ENCODE measurements at regions not wholly inside any gene's neighbourhood (a gene's known extent, or its start where the extent isn't known, plus 50 kb on each side); places are given as distances from the start of the nearest gene placed in this dataset.
"Not testable (repeated sequence)": the region's sequence is repeated elsewhere in the genome, so short reads cannot be mapped to it uniquely, and the experiment has no call there.

DNA sequence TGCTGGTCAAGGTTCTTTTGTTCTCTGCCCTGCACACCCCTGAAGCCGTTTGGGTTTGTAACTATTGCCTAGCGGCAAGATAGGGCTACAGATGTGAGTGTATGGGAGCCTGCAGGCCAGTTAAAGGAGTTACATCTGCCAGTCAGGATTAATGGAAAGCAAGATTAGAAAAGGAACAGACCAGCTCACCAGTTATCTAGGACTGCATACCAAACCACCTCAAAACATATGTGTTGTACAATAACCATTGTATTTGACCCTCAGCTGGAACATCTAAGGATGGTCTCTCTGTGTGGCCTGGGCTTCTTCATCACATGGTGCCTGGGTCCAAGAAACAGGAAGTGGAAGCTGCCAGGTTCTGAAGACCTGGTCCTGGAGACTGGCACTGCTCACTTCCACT is 52.5 kb upstream of the FBXO28 start:
- Mint-ChIP-seq H3K36me3 (ENCODE audit: low read depth) (no peaks in the 10 kb centered on the region), H3K9me3 (no peaks in the 10 kb centered on the region), H3K27ac (no peak overlapping the region), H3K4me3 (no peak overlapping the region), H3K4me1 (ENCODE audit: low read depth) (peaks cover 4% of the 10 kb centered on the region), H3K27me3 (ENCODE audit: insufficient read depth) (peaks cover 4% of the 10 kb centered on the region)
- intact Hi-C loops (cut with micrococcal nuclease) = no loop called here
- no peak for DNase-seq (ENCODE audit: low spot score)

DNA sequence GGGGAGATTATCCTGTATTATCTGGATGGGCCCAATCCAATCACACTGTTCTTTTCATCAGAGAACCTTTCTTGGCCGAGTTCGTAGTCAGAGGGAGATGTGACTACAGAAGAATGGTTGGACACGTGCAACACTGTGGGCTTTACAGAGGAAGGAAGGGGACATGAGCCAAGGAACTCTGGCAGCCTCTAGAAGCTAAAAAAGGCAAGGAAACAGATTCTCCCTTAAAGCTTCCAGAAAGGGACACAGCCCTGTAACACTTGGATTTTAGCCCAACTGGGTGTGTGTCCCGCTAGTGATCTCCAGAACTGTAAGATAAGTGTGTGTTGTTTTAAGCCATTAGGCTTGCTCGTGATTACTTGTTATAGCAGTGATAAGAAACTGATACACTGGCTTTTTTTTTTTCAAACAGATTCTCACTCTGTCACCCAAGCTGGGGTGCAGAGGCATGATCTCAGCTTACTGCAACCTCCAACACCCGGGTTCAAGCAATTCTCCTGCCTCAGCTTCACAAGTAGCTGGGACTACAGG is 53.9 kb upstream of the FBXO28 start:
- no peak for DNase-seq (ENCODE audit: low spot score)
- peaks cover 4% of the 10 kb centered on the region for H3K27me3 Mint-ChIP-seq (ENCODE audit: insufficient read depth)
- no peaks in the 10 kb centered on the region for H3K9me3 Mint-ChIP-seq
- no peaks in the 10 kb centered on the region for H3K36me3 Mint-ChIP-seq (ENCODE audit: low read depth)
- H3K27ac Mint-ChIP-seq = no peak overlapping the region
- intact Hi-C loops (cut with micrococcal nuclease) = no loop called here
- no peak overlapping the region for H3K4me3 Mint-ChIP-seq
- H3K4me1 Mint-ChIP-seq (ENCODE audit: low read depth) = no peaks in the 10 kb centered on the region

DNA sequence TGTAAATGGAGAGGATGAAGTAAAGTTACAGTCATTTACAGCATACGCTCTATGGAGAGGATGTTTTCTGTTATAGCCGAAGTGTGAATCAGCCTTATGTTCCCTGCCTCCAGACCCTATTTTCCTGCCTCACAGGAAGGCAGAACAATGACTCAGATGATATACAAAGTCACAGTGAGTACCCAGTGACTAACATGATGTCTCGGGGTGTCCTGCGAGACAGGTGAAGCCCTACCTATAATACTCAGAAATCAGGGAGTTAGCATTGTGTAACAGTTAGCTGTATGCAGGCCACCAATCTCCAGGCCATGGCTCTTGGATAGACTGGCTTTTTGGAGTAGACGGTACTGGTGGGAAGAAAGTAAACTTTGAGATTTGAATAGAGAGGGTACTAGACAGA is 55.6 kb upstream of the FBXO28 start:
- Mint-ChIP-seq H3K4me3 (no peak overlapping the region), H3K27me3 (ENCODE audit: insufficient read depth) (peaks cover 5% of the 10 kb centered on the region), H3K27ac (no peak overlapping the region), H3K9me3 (no peaks in the 10 kb centered on the region), H3K4me1 (ENCODE audit: low read depth) (no peaks in the 10 kb centered on the region), H3K36me3 (ENCODE audit: low read depth) (no peaks in the 10 kb centered on the region)
- intact Hi-C loops (cut with micrococcal nuclease) = no loop called here
- no peak for DNase-seq (ENCODE audit: low spot score)

DNA sequence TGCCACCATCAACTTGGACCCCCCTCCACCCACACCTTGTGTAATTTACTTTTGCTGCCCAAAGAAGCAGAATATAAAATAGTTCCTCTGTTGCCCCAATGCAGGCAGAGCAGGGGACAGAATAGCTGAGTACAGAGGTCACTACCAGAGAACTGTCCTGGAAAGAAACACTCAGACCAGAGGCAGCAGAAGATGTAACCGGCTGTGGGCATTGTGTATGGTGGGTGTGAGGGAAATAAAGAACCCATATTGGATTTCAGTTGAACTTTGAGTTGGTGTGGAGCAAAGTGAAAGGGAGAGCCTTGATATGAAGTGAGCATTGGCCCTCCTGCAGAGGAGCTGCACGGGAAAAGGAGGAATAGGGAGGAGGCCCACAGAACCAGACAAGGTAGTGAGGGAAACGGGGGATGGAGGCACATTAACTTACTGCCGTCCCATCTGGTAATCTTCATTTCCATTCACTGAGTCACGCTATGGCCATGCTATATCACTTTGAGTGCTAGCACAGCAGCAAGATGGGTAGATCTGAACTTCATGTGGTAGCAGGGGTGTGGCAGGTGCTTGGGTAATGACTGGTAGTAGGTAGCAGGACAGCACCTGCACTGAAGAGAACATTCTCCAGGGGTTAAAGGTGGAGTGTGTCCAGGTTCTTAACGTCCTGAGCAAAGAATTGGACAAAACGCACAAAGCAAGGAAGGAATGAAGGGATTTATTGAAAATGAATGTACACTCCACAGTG is 56.3 kb upstream of the FBXO28 start:
- Mint-ChIP-seq H3K4me1 (ENCODE audit: low read depth) (no peaks in the 10 kb centered on the region), H3K36me3 (ENCODE audit: low read depth) (no peaks in the 10 kb centered on the region)

DNA sequence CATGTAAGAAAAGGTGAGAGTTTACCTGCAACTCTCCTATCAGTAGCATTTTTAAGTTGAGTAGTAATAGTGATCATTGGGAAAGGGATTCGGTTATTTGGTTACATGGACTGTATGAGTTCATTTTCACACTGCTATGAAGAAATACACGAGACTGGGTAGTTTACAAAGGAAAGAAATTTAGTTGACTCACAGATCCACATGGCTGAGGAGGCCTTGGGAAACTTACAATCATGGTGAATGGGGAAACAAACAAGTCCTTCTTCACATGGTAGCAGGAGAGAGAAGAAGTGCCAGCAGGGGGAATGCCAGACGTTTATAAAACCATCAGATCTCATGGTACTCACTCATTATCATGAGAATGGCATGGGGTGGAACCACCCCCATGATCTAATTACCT is 59.3 kb upstream of the FBXO28 start:
- Mint-ChIP-seq H3K27me3 (ENCODE audit: insufficient read depth) (peaks cover 5% of the 10 kb centered on the region), H3K27ac (no peak overlapping the region), H3K9me3 (no peaks in the 10 kb centered on the region), H3K4me1 (ENCODE audit: low read depth) (no peaks in the 10 kb centered on the region), H3K36me3 (ENCODE audit: low read depth) (no peaks in the 10 kb centered on the region), H3K4me3 (no peak overlapping the region)
- DNase-seq (ENCODE audit: low spot score) = no peak
- intact Hi-C loops (cut with micrococcal nuclease) = loop anchor here (1.0 kb wide), 1 partner anchor 12 kb away; no protein-coding TSS in a partner anchor

More for the DNA sequence above, 56.3 kb upstream of the FBXO28 start:
- peaks cover 5% of the 10 kb centered on the region for H3K27me3 Mint-ChIP-seq (ENCODE audit: insufficient read depth)
- intact Hi-C loops (cut with micrococcal nuclease) = no loop called here
- no peak for DNase-seq (ENCODE audit: low spot score)
- H3K9me3 Mint-ChIP-seq = no peaks in the 10 kb centered on the region
- H3K4me3 Mint-ChIP-seq = no peak overlapping the region
- no peak overlapping the region for H3K27ac Mint-ChIP-seq

DNA sequence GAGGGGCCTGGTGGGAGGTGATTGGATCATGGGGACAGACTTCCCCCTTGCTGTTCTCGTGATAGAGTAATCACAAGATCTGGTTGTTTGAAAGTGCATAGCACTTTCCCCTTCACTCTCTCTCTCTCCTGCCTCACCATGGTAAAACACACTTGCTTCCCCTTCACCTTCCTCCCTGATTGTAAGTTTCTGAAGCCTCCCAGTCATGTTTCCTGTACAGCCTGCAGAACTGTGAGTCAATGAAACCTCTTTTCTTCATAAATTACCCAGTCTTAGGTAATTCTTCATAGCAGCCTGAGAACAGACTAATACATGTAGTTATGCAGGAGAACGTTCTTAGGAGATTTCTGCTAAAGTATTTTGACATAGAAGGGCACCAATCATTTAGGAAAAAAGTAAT is 59.9 kb upstream of the FBXO28 start:
- Mint-ChIP-seq H3K4me1 (ENCODE audit: low read depth) (no peaks in the 10 kb centered on the region), H3K4me3 (no peak overlapping the region)
- intact Hi-C loops (cut with micrococcal nuclease) = loop anchor here (1.0 kb wide), 1 partner anchor 12 kb away; no protein-coding TSS in a partner anchor

DNA sequence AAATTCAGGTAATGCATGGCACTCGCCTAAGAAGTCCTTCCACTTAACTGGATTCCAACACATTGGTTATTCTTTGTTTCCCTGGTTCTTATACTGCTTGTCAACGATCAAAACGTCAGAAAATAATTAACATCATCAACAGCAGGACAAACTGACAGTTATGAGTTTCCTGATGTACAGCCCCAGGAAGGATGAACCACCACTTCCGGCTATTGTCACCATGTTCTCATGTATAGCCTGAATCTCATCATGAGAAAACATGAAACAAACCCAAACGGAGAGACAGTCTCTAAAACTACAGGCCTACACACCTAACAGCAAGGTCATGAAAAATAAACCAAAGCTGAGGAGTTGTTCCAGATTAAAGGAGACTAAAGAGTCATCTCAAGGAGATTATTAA is 60.5 kb upstream of the FBXO28 start:
- Mint-ChIP-seq H3K27me3 (ENCODE audit: insufficient read depth) (peaks cover 2% of the 10 kb centered on the region), H3K4me1 (ENCODE audit: low read depth) (no peaks in the 10 kb centered on the region), H3K36me3 (ENCODE audit: low read depth) (no peaks in the 10 kb centered on the region), H3K27ac (no peak overlapping the region), H3K9me3 (no peaks in the 10 kb centered on the region), H3K4me3 (no peak overlapping the region)
- no peak for DNase-seq (ENCODE audit: low spot score)
- intact Hi-C loops (cut with micrococcal nuclease) = no loop called here

More for the DNA sequence above, 59.9 kb upstream of the FBXO28 start:
- DNase-seq (ENCODE audit: low spot score) = no peak
- H3K9me3 Mint-ChIP-seq = no peaks in the 10 kb centered on the region
- no peak overlapping the region for H3K27ac Mint-ChIP-seq
- no peaks in the 10 kb centered on the region for H3K36me3 Mint-ChIP-seq (ENCODE audit: low read depth)
- H3K27me3 Mint-ChIP-seq (ENCODE audit: insufficient read depth) = peaks cover 5% of the 10 kb centered on the region

DNA sequence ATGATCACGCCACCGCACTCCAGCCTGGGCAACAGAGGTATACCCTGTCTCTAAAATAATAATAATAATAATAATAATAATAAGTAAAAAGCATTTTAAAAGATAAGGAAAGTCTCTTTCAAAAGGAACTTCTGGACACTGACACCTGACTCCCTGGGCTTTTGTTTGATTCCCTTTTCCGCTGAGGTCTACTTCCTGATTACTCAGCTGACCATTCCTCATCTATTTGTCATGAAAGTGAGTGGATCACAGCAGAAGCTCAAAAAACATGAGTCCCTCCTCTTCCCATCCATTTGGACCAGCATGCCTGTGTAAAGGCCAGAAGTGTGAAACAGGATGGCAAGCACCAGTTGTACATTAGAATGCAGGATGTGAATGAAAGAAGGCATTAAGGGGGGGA is 61.1 kb upstream of the FBXO28 start:
- DNase-seq (ENCODE audit: low spot score) = no peak
- H3K27me3 Mint-ChIP-seq (ENCODE audit: insufficient read depth) = peaks cover 2% of the 10 kb centered on the region
- H3K27ac Mint-ChIP-seq = no peak overlapping the region
- no peak overlapping the region for H3K4me3 Mint-ChIP-seq
- intact Hi-C loops (cut with micrococcal nuclease) = no loop called here
- no peaks in the 10 kb centered on the region for H3K4me1 Mint-ChIP-seq (ENCODE audit: low read depth)
- no peaks in the 10 kb centered on the region for H3K9me3 Mint-ChIP-seq
- H3K36me3 Mint-ChIP-seq (ENCODE audit: low read depth) = no peaks in the 10 kb centered on the region

DNA sequence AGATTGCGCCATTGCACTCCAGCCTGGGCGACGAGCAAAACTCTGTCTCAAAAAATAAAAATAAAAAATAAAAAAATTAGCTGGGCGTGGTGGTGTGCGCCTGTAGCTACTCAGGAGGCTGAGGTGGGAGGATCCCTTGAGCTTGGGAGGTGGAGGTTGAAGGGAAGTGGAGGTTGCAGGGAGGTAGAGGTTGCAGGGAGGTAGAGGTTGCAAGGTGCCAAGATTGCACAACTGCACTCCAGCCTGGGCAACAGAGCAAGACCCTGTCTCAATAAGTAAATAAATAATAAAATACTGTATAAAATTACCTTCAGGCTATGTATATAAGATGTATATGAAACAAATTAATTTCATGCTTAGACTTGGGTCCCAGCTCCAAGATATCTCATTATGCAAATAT is 62.1 kb upstream of the FBXO28 start:
- H3K27ac Mint-ChIP-seq; H3K36me3 Mint-ChIP-seq (ENCODE audit: low read depth); H3K27me3 Mint-ChIP-seq (ENCODE audit: insufficient read depth); DNase-seq (ENCODE audit: low spot score); H3K9me3 Mint-ChIP-seq; H3K4me1 Mint-ChIP-seq (ENCODE audit: low read depth); H3K4me3 Mint-ChIP-seq: not testable (repeated sequence)
- intact Hi-C loops (cut with micrococcal nuclease) = loop anchor here (1.0 kb wide), 1 partner anchor 353 kb away; no protein-coding TSS in a partner anchor

DNA sequence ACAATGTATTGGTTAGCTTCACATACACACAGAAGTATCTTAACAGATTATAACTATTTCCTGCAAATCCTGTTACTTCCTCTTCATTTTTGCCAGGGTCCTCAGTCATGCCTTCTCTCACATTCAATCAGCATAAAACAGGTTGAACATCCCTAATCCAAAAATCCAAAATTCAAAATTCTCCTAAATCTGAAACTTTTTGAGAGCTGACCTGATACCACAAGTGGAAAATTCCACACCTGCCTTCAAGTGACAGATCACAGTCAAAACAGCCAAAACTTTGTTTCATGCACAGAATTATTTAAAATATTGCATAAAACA is 62.9 kb upstream of the FBXO28 start:
- H3K4me3 Mint-ChIP-seq = no peak overlapping the region
- H3K36me3 Mint-ChIP-seq (ENCODE audit: low read depth) = no peaks in the 10 kb centered on the region
- no peak for DNase-seq (ENCODE audit: low spot score)
- intact Hi-C loops (cut with micrococcal nuclease) = loop anchor here (1.0 kb wide), 1 partner anchor 353 kb away; no protein-coding TSS in a partner anchor
- H3K27me3 Mint-ChIP-seq (ENCODE audit: insufficient read depth) = peaks cover 2% of the 10 kb centered on the region
- no peak overlapping the region for H3K27ac Mint-ChIP-seq
- no peaks in the 10 kb centered on the region for H3K4me1 Mint-ChIP-seq (ENCODE audit: low read depth)
- no peaks in the 10 kb centered on the region for H3K9me3 Mint-ChIP-seq

DNA sequence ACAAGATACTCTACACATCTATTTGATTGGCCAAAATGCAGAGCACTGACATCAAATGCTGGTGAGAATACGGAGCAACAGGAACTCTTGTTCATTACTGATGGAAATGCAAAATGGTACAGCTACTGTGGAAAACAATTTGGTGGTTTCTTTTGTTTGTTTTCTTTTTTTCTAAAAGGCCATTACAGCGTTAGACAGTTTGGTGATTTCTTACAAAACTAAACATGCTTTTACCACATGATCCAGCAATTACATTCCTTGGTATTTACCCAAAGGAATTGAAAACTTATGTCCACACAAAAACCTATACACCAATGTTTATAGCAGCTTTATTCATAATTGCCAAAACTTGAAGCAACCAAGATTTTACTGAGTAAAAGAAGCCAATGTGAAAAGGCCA is 66.4 kb upstream of the FBXO28 start:
- no peak overlapping the region for H3K4me3 Mint-ChIP-seq
- intact Hi-C loops (cut with micrococcal nuclease) = no loop called here
- no peak for DNase-seq (ENCODE audit: low spot score)
- peaks cover 3% of the 10 kb centered on the region for H3K4me1 Mint-ChIP-seq (ENCODE audit: low read depth)
- no peak overlapping the region for H3K27ac Mint-ChIP-seq
- peaks cover 2% of the 10 kb centered on the region for H3K27me3 Mint-ChIP-seq (ENCODE audit: insufficient read depth)
- no peaks in the 10 kb centered on the region for H3K36me3 Mint-ChIP-seq (ENCODE audit: low read depth)
- H3K9me3 Mint-ChIP-seq = no peaks in the 10 kb centered on the region

DNA sequence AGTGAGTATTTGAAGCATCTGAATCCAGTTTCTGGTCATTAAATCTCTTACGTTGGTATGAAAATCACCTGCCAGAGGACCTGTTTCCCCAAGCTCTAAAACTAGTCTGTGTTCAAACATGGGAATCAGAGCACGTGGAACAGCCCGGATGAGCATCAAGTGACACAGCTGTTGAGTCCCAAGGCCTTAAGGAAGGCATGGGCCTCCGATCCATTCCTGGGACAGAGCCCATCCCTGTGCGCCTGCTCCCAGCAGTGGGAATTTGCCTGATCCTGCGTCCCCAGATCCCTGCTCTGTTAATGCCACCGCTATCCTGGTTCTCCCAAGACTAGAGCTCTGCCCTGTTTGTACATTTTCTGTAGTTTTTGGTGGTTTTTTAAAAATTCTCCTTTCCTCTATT is 68.4 kb upstream of the FBXO28 start:
- no peak overlapping the region for H3K27ac Mint-ChIP-seq
- no peaks in the 10 kb centered on the region for H3K36me3 Mint-ChIP-seq (ENCODE audit: low read depth)
- H3K4me1 Mint-ChIP-seq (ENCODE audit: low read depth) = peaks cover 5% of the 10 kb centered on the region
- H3K27me3 Mint-ChIP-seq (ENCODE audit: insufficient read depth) = peaks cover 2% of the 10 kb centered on the region
- intact Hi-C loops (cut with micrococcal nuclease) = no loop called here
- no peaks in the 10 kb centered on the region for H3K9me3 Mint-ChIP-seq
- DNase-seq (ENCODE audit: low spot score) = no peak
- H3K4me3 Mint-ChIP-seq = no peak overlapping the region

DNA sequence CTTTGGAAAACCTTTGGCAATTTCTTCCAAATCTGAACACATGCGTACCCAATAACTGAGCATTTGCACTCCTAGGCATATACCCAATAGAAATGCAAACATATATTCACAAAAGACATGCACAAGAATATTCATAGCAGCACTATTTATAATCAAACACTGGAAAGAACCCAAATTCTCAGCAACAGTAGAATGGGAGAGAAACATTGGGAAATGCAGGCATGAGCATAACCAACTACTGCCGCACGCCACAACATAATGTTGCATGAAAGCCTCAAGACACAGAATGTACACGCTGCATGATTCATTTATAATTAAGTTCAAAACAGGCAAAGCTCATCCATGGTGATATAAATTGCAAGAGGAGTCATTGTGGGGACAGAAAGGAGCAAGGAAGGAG is 69.5 kb upstream of the FBXO28 start:
- peaks cover 5% of the 10 kb centered on the region for H3K4me1 Mint-ChIP-seq (ENCODE audit: low read depth)

More for the DNA sequence above, 69.5 kb upstream of the FBXO28 start:
- intact Hi-C loops (cut with micrococcal nuclease) = no loop called here
- Mint-ChIP-seq H3K9me3 (no peaks in the 10 kb centered on the region), H3K36me3 (ENCODE audit: low read depth) (no peaks in the 10 kb centered on the region), H3K27ac (no peak overlapping the region), H3K4me3 (no peak overlapping the region), H3K27me3 (ENCODE audit: insufficient read depth) (peaks cover 2% of the 10 kb centered on the region)
- no peak for DNase-seq (ENCODE audit: low spot score)

Measured in activated T-helper 1 cell treated with anti-CD3 and anti-CD28 coated beads, Interleukin-12 subunit alpha, Interleukin-12 subunit beta, Interleukin-2, Interleukin-4 antibody, amounts not matched to agents 30 ng/mL and 10 ng/mL and 1 ng/mL, durations not matched to agents 14 hours and 24 hours and 36 hours (primary cell).